Neutrophil (primary cell): ENCODE measurements at regions not wholly inside any gene's neighbourhood (a gene's known extent, or its start where the extent isn't known, plus 50 kb on each side); places are given as distances from the start of the nearest gene placed in this dataset.

Experiments
- H3K27ac ChIP-seq: fragments of 200-600 bp; sonication (generic); 2 replicates; pipeline ENCODE4 v1.5.1; 2016; ENCODE audit warnings: mild to moderate bottlenecking, moderate library complexity
- H3K27me3 ChIP-seq: fragments of 200-600 bp; sonication (generic); 2 replicates; pipeline ENCODE4 v1.6.0; 2016; ENCODE audit warnings: mild to moderate bottlenecking
- H3K36me3 ChIP-seq: fragments of 200-600 bp; sonication (generic); 2 replicates; pipeline ENCODE4 v1.5.1; 2017
- H3K4me1 ChIP-seq, 2 experiments: fragments of 200-600 bp in 1 of 2; sonication (generic) in 1 of 2; 1 replicate in 1 of 2; 2 replicates in 1 of 2; pipeline versions ENCODE4 v1.5.1 to v1.6.1; 2013 to 2016; ENCODE audit warnings: low read depth in 1 of 2, low read length in 1 of 2, mild to moderate bottlenecking in 1 of 2, moderate library complexity in 1 of 2; ENCODE audit not compliant: control insufficient read depth in 1 of 2, insufficient read depth in 1 of 2
- H3K4me3 ChIP-seq, 2 experiments: fragments of 200-600 bp in 1 of 2; sonication (generic) in 1 of 2; 1 replicate in 1 of 2; 2 replicates in 1 of 2; pipeline ENCODE4 v1.5.1; 2013 to 2016; ENCODE audit warnings: low read depth in 1 of 2, low read length in 1 of 2, mild to moderate bottlenecking in 1 of 2, moderate library complexity in 1 of 2
- H3K9me3 ChIP-seq: fragments of 200-600 bp; sonication (generic); 2 replicates; pipeline ENCODE4 v1.5.1; 2016
- CTCF ChIP-seq: fragments of 200-600 bp; sonication (generic); IDR thresholded peaks from 2 replicates; pipeline ENCODE4 v1.5.1; 2016; ENCODE audit warnings: antibody characterized with exemption

- Histone ChIP-seq H3K36me3 (no peaks in the 10 kb centered on the region), H3K4me1 (no peaks in the 10 kb centered on the region), H3K9me3 (no peaks in the 10 kb centered on the region), H3K27me3 (no peaks in the 10 kb centered on the region), H3K4me3 (no peak overlapping the region), H3K27ac (no peak overlapping the region)
- no peak for TF ChIP-seq CTCF
Observed at GRCh38 chr3:176055836-176056235, 1141.4 kb downstream of the TBL1XR1 start.

GRCh38 chr3:176051766-176052165 is 1145.5 kb downstream of the TBL1XR1 start:
- no peak for TF ChIP-seq CTCF
- no peaks in the 10 kb centered on the region for H3K36me3 ChIP-seq
- no peak overlapping the region for H3K27ac ChIP-seq
- H3K27me3 ChIP-seq, result no peaks in the 10 kb centered on the region
- H3K9me3 ChIP-seq, result no peaks in the 10 kb centered on the region
- H3K4me1 ChIP-seq, result no peaks in the 10 kb centered on the region
- no peak overlapping the region for H3K4me3 ChIP-seq

- Histone ChIP-seq H3K4me3 (no peak overlapping the region), H3K27ac (no peak overlapping the region), H3K36me3 (no peaks in the 10 kb centered on the region), H3K9me3 (no peaks in the 10 kb centered on the region), H3K27me3 (no peaks in the 10 kb centered on the region), H3K4me1 (no peaks in the 10 kb centered on the region)
- no peak for TF ChIP-seq CTCF
Observed at GRCh38 chr3:176046703-176047102, 1150.6 kb downstream of the TBL1XR1 start.

- no peak overlapping the region for H3K27ac ChIP-seq
- no peaks in the 10 kb centered on the region for H3K4me1 ChIP-seq
- no peak overlapping the region for H3K4me3 ChIP-seq
- no peaks in the 10 kb centered on the region for H3K36me3 ChIP-seq
- no peak for TF ChIP-seq CTCF
- no peaks in the 10 kb centered on the region for H3K27me3 ChIP-seq
- no peaks in the 10 kb centered on the region for H3K9me3 ChIP-seq
Observed at GRCh38 chr3:176041812-176042211, 1155.5 kb downstream of the TBL1XR1 start.

GRCh38 chr3:176041185-176041584 is 1156.1 kb downstream of the TBL1XR1 start:
- Histone ChIP-seq H3K36me3 (no peaks in the 10 kb centered on the region), H3K4me3 (no peak overlapping the region), H3K27ac (no peak overlapping the region), H3K4me1 (no peaks in the 10 kb centered on the region), H3K9me3 (no peaks in the 10 kb centered on the region), H3K27me3 (no peaks in the 10 kb centered on the region)
- TF ChIP-seq CTCF, result no peak

- TF ChIP-seq CTCF, result no peak
- no peak overlapping the region for H3K27ac ChIP-seq
Observed at GRCh38 chr3:176037636-176038035, 1159.6 kb downstream of the TBL1XR1 start.

More at GRCh38 chr3:176037636-176038035, 1159.6 kb downstream of the TBL1XR1 start:
- H3K36me3 ChIP-seq, result no peaks in the 10 kb centered on the region
- no peaks in the 10 kb centered on the region for H3K4me1 ChIP-seq
- H3K27me3 ChIP-seq, result no peaks in the 10 kb centered on the region
- no peak overlapping the region for H3K4me3 ChIP-seq
- H3K9me3 ChIP-seq, result no peaks in the 10 kb centered on the region
